Transverse colon (tissue), 4 donors: ENCODE measurements at regions not wholly inside any gene's neighbourhood (a gene's known extent, or its start where the extent isn't known, plus 50 kb on each side); places are given as distances from the start of the nearest gene placed in this dataset.

ENCODE experiments used
- EP300 ChIP-seq: sonication (generic); formaldehyde crosslinking; IDR thresholded peaks from one replicate; pipeline ENCODE4 v1.6.1; 2017; ENCODE audit warnings: antibody characterized with exemption, low read depth
- POLR2A ChIP-seq: fragments of 450-650 bp; IDR thresholded peaks from one replicate; pipeline ENCODE4 v1.6.1; 2016; ENCODE audit warnings: antibody characterized with exemption, mild to moderate bottlenecking, moderate library complexity
- POLR2AphosphoS5 ChIP-seq, 3 donors: sonication (generic); formaldehyde crosslinking; IDR thresholded peaks; one replicate each; pipeline ENCODE4 v1.6.1; 2016; ENCODE audit warnings: antibody characterized with exemption in 3 of 3
- TF ChIP-seq, protein P1 (sequence below), 5 experiments: fragments of 200-600 bp in 3 of 5; fragments of 450-650 bp in 2 of 5; sonication (generic) in 3 of 5; IDR thresholded peaks; 1 replicate in 2 of 5; 2 replicates in 3 of 5; pipeline ENCODE4 v1.5.1; 2016 to 2017; ENCODE audit warnings: antibody characterized with exemption in 5 of 5, inconsistent platforms in 3 of 5, mild to moderate bottlenecking in 2 of 5, moderate library complexity in 1 of 5

GRCh38 chr5:136886608-136887007 is 521.3 kb upstream of the TRPC7 start:
- TF ChIP-seq, protein P1, sequence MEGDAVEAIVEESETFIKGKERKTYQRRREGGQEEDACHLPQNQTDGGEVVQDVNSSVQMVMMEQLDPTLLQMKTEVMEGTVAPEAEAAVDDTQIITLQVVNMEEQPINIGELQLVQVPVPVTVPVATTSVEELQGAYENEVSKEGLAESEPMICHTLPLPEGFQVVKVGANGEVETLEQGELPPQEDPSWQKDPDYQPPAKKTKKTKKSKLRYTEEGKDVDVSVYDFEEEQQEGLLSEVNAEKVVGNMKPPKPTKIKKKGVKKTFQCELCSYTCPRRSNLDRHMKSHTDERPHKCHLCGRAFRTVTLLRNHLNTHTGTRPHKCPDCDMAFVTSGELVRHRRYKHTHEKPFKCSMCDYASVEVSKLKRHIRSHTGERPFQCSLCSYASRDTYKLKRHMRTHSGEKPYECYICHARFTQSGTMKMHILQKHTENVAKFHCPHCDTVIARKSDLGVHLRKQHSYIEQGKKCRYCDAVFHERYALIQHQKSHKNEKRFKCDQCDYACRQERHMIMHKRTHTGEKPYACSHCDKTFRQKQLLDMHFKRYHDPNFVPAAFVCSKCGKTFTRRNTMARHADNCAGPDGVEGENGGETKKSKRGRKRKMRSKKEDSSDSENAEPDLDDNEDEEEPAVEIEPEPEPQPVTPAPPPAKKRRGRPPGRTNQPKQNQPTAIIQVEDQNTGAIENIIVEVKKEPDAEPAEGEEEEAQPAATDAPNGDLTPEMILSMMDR (IDR thresholded peaks at IDR 0.05) = no peak
- TF ChIP-seq POLR2A = no peak
- TF ChIP-seq POLR2AphosphoS5 (IDR thresholded peaks at IDR 0.05) = no peak
- no peak for TF ChIP-seq EP300
